Mesendoderm (in vitro differentiated cells): ENCODE measurements at regions not wholly inside any gene's neighbourhood (a gene's known extent, or its start where the extent isn't known, plus 50 kb on each side); places are given as distances from the start of the nearest gene placed in this dataset.

ENCODE experiments used
- DNase-seq: peaks from one replicate; pipeline ENCODE4 v3.0.0; 2013
- H2AK5ac ChIP-seq: 2 replicates; pipeline ENCODE4 v1.6.1; 2013; ENCODE audit warnings: low read length, inconsistent platforms
- H2BK120ac ChIP-seq: 2 replicates; pipeline ENCODE4 v1.6.1; 2013; ENCODE audit warnings: low read depth, mild to moderate bottlenecking, low read length, moderate library complexity, mixed read lengths
- H2BK15ac ChIP-seq: replicated peaks from 2 replicates; pipeline ENCODE4 v1.6.1; 2013; ENCODE audit warnings: low read depth, mild to moderate bottlenecking, moderate library complexity
- H2BK5ac ChIP-seq: 2 replicates; pipeline ENCODE4 v1.6.1; 2013; ENCODE audit warnings: low read length, inconsistent platforms
- H3K18ac ChIP-seq: 2 replicates; pipeline ENCODE4 v1.6.1; 2013; ENCODE audit warnings: mild to moderate bottlenecking, low read length, mixed read lengths
- H3K23ac ChIP-seq: one replicate; pipeline ENCODE4 v1.6.1; 2013; ENCODE audit warnings: low read length
- H3K27ac ChIP-seq: 2 replicates; pipeline ENCODE4 v1.5.1; 2013; ENCODE audit warnings: low read depth, mild to moderate bottlenecking, inconsistent platforms, low read length, moderate library complexity
- H3K27me3 ChIP-seq: 2 replicates; pipeline ENCODE4 v1.6.1; 2013; ENCODE audit warnings: low read length, control low read depth, mild to moderate bottlenecking, inconsistent platforms; ENCODE audit not compliant: insufficient read depth, poor library complexity
- H3K36me3 ChIP-seq: 2 replicates; pipeline ENCODE4 v1.6.1; 2013; ENCODE audit warnings: low read length, inconsistent platforms; ENCODE audit not compliant: control insufficient read depth, insufficient read depth
- H3K4ac ChIP-seq: one replicate; pipeline ENCODE4 v1.6.1; 2013; ENCODE audit warnings: low read depth, mild to moderate bottlenecking, low read length, moderate library complexity
- H3K4me1 ChIP-seq: 2 replicates; pipeline ENCODE4 v1.6.1; 2013; ENCODE audit warnings: low read depth, low read length, inconsistent platforms; ENCODE audit not compliant: control insufficient read depth
- H3K4me2 ChIP-seq: 2 replicates; pipeline ENCODE4 v1.6.1; 2013; ENCODE audit warnings: low read length
- H3K4me3 ChIP-seq: 2 replicates; pipeline ENCODE4 v1.5.1; 2013; ENCODE audit warnings: mild to moderate bottlenecking, low read length
- H3K56ac ChIP-seq: one replicate; pipeline ENCODE4 v1.6.1; 2013; ENCODE audit warnings: low read length
- H3K79me1 ChIP-seq: 2 replicates; pipeline ENCODE4 v1.6.1; 2013; ENCODE audit warnings: low read length, inconsistent platforms
- H3K79me2 ChIP-seq: 2 replicates; pipeline ENCODE4 v1.6.1; 2013; ENCODE audit warnings: mild to moderate bottlenecking, low read length; ENCODE audit not compliant: control insufficient read depth, insufficient read depth
- H3K9ac ChIP-seq: 2 replicates; pipeline ENCODE4 v1.6.1; 2013; ENCODE audit warnings: low read length, inconsistent platforms
- H4K5ac ChIP-seq: one replicate; pipeline ENCODE4 v1.6.1; 2013; ENCODE audit warnings: low read length
- H4K8ac ChIP-seq: one replicate; pipeline ENCODE4 v1.6.1; 2013; ENCODE audit warnings: low read depth, mild to moderate bottlenecking, control low read depth, low read length, moderate library complexity
- WGBS: extraction: QIAGEN DNeasy Blood & Tissue Kit; methylation state at CpG from one replicate; pipeline ENCODE4 v1.1.7; 2013; ENCODE audit warnings: low lambda C conversion rate, missing lambda C conversion rate; ENCODE audit not compliant: insufficient coverage; ENCODE audit errors: extremely low coverage; 5-methylcytosine and 5-hydroxymethylcytosine counted together

GRCh38 chr6:166078294-166078693, 89.4 kb downstream of the TBXT start:
- H4K5ac ChIP-seq, result no peak overlapping the region
- no peak overlapping the region for H3K18ac ChIP-seq
- no peak overlapping the region for H2BK15ac ChIP-seq
- no peaks in the 10 kb centered on the region for H3K79me1 ChIP-seq
- H3K36me3 ChIP-seq, result no peaks in the 10 kb centered on the region
- no peak for DNase-seq
- WGBS, result no CpG with 5 or more reads among the region's 3 CpGs
- no peak overlapping the region for H2AK5ac ChIP-seq
- no peak overlapping the region for H3K4me3 ChIP-seq
- H2BK5ac ChIP-seq, result no peak overlapping the region
- H3K9ac ChIP-seq, result no peak overlapping the region
- H3K27me3 ChIP-seq, result no peaks in the 10 kb centered on the region
- no peak overlapping the region for H3K56ac ChIP-seq
- H3K27ac ChIP-seq, result no peak overlapping the region
- H3K4me1 ChIP-seq, result no peaks in the 10 kb centered on the region
- no peak overlapping the region for H2BK120ac ChIP-seq
- H3K4me2 ChIP-seq, result no peak overlapping the region
- no peak overlapping the region for H3K23ac ChIP-seq
- no peaks in the 10 kb centered on the region for H3K79me2 ChIP-seq
- H3K4ac ChIP-seq, result no peak overlapping the region
- H4K8ac ChIP-seq, result no peak overlapping the region

GRCh38 chr6:166076625-166077024, 91.0 kb downstream of the TBXT start:
- Histone ChIP-seq H3K4me1 (no peaks in the 10 kb centered on the region), H3K79me2 (no peaks in the 10 kb centered on the region), H2BK5ac (no peak overlapping the region), H3K9ac (no peak overlapping the region), H3K4ac (no peak overlapping the region), H2AK5ac (no peak overlapping the region), H2BK15ac (no peak overlapping the region), H3K56ac (no peak overlapping the region), H3K18ac (no peak overlapping the region), H4K8ac (no peak overlapping the region), H3K27me3 (no peaks in the 10 kb centered on the region), H2BK120ac (no peak overlapping the region), H3K23ac (no peak overlapping the region), H3K4me2 (no peak overlapping the region), H3K79me1 (no peaks in the 10 kb centered on the region), H3K36me3 (no peaks in the 10 kb centered on the region), H4K5ac (no peak overlapping the region), H3K4me3 (no peak overlapping the region), H3K27ac (no peak overlapping the region)
- no CpG with 5 or more reads among the region's 4 CpGs for WGBS
- peak; percentile 54 for DNase-seq

GRCh38 chr6:166075925-166076324, 91.7 kb downstream of the TBXT start:
- H3K23ac ChIP-seq, result no peak overlapping the region
- no peak overlapping the region for H4K8ac ChIP-seq
- H3K27ac ChIP-seq, result no peak overlapping the region

GRCh38 chr6:166075186-166075585, 92.5 kb downstream of the TBXT start:
- H3K4me2 ChIP-seq, result no peak overlapping the region

More at GRCh38 chr6:166075925-166076324, 91.7 kb downstream of the TBXT start:
- Histone ChIP-seq H2BK15ac (no peak overlapping the region), H3K9ac (no peak overlapping the region), H3K56ac (no peak overlapping the region), H2BK5ac (no peak overlapping the region), H4K5ac (no peak overlapping the region), H3K4me2 (no peak overlapping the region), H3K27me3 (no peaks in the 10 kb centered on the region), H3K4ac (no peak overlapping the region), H3K79me1 (no peaks in the 10 kb centered on the region), H2AK5ac (no peak overlapping the region), H2BK120ac (no peak overlapping the region), H3K4me3 (no peak overlapping the region), H3K4me1 (no peaks in the 10 kb centered on the region), H3K18ac (no peak overlapping the region), H3K36me3 (no peaks in the 10 kb centered on the region), H3K79me2 (no peaks in the 10 kb centered on the region)
- no peak for DNase-seq
- WGBS, result no CpG with 5 or more reads among the region's 5 CpGs

GRCh38 chr6:166073082-166073481, 94.6 kb downstream of the TBXT start:
- Histone ChIP-seq H3K23ac (no peak overlapping the region), H2BK5ac (no peak overlapping the region), H3K4me1 (no peaks in the 10 kb centered on the region), H3K18ac (no peak overlapping the region), H3K56ac (no peak overlapping the region), H3K27me3 (no peaks in the 10 kb centered on the region), H3K36me3 (no peaks in the 10 kb centered on the region), H4K5ac (no peak overlapping the region), H3K4ac (no peak overlapping the region), H2AK5ac (no peak overlapping the region), H3K79me2 (no peaks in the 10 kb centered on the region), H3K27ac (no peak overlapping the region), H3K4me3 (no peak overlapping the region), H3K79me1 (no peaks in the 10 kb centered on the region), H3K9ac (no peak overlapping the region), H2BK120ac (no peak overlapping the region), H2BK15ac (no peak overlapping the region), H3K4me2 (no peak overlapping the region), H4K8ac (no peak overlapping the region)
- no CpG with 5 or more reads among the region's 9 CpGs for WGBS
- DNase-seq, result no peak

More at GRCh38 chr6:166075186-166075585, 92.5 kb downstream of the TBXT start:
- H3K56ac ChIP-seq, result no peak overlapping the region
- H3K4me3 ChIP-seq, result no peak overlapping the region
- H2BK5ac ChIP-seq, result no peak overlapping the region
- no peak overlapping the region for H2BK15ac ChIP-seq
- no peaks in the 10 kb centered on the region for H3K79me1 ChIP-seq
- no peak overlapping the region for H3K23ac ChIP-seq
- H3K18ac ChIP-seq, result no peak overlapping the region
- DNase-seq, result no peak
- no CpG with 5 or more reads among the region's 2 CpGs for WGBS
- no peaks in the 10 kb centered on the region for H3K27me3 ChIP-seq
- no peak overlapping the region for H2BK120ac ChIP-seq
- H3K9ac ChIP-seq, result no peak overlapping the region
- H2AK5ac ChIP-seq, result no peak overlapping the region
- no peak overlapping the region for H3K27ac ChIP-seq
- H4K5ac ChIP-seq, result no peak overlapping the region
- no peaks in the 10 kb centered on the region for H3K36me3 ChIP-seq
- no peak overlapping the region for H3K4ac ChIP-seq
- no peaks in the 10 kb centered on the region for H3K4me1 ChIP-seq
- no peak overlapping the region for H4K8ac ChIP-seq
- no peaks in the 10 kb centered on the region for H3K79me2 ChIP-seq

- Histone ChIP-seq H3K4me3 (no peak overlapping the region), H2BK5ac (no peak overlapping the region), H3K79me2 (no peaks in the 10 kb centered on the region), H3K18ac (no peak overlapping the region), H3K4me1 (no peaks in the 10 kb centered on the region), H3K23ac (no peak overlapping the region), H3K9ac (no peak overlapping the region), H3K27me3 (no peaks in the 10 kb centered on the region), H3K27ac (no peak overlapping the region), H2BK15ac (no peak overlapping the region), H4K5ac (no peak overlapping the region), H3K56ac (no peak overlapping the region), H3K4ac (no peak overlapping the region), H2BK120ac (no peak overlapping the region), H2AK5ac (no peak overlapping the region), H3K36me3 (no peaks in the 10 kb centered on the region), H3K4me2 (no peak overlapping the region), H3K79me1 (no peaks in the 10 kb centered on the region), H4K8ac (no peak overlapping the region)
- DNase-seq, result no peak
- no CpG with 5 or more reads among the region's 3 CpGs for WGBS
Observed at GRCh38 chr6:166068768-166069167, 98.9 kb downstream of the TBXT start.
